ENCODE measurements at regions not wholly inside any gene's neighbourhood (a gene's known extent, or its start where the extent isn't known, plus 50 kb on each side); places are given as distances from the start of the nearest gene placed in this dataset.
A peak's percentile ranks its signal among the peaks of the same experiment; 100 is the strongest.

GRCh38 chr10:81403451-81403850, 471.5 kb upstream of the NRG3 start:
- TF ChIP-seq BRD4 (CRISPR knock-in tag; IDR thresholded peaks at IDR 0.05): no peak
- no peak for TF ChIP-seq MXD1 (CRISPR knock-in tag; IDR thresholded peaks at IDR 0.05)
- intact Hi-C loops (cut with micrococcal nuclease; ENCODE audit: unreplicated experiment) (no loop called here), in situ Hi-C loops (cut with HindIII; ENCODE audit: extremely low pct_ligation_motif_present, low pct_unique_long_range_greater_than_20kb) (no loop called here)
- H3K36me3 ChIP-seq (replicated peaks in 1 of 2; ENCODE audit: control insufficient read depth in 1 of 2, insufficient read depth in 2 of 2, low read length in 2 of 2): no peaks in the 10 kb centered on the region
- no peak overlapping the region for H2AFZ ChIP-seq (ENCODE audit: low read length)
- no peak overlapping the region for H3K4me2 ChIP-seq (ENCODE audit: low read depth, low read length)
- ChIA-PET CTCF (ENCODE audit: low intra/inter-chr PET ratio, low total read pairs) (no interaction called here), POLR2A (no interaction called here)
- no peaks in the 10 kb centered on the region for H3K27me3 ChIP-seq (ENCODE audit: control insufficient read depth in 1 of 2, insufficient read depth in 2 of 2, low read length in 2 of 2)
- H3K27ac ChIP-seq (ENCODE audit: extremely low read length, insufficient read depth, low read length): no peak overlapping the region
- DNase-seq (ENCODE audit: low spot score): no peak
- no peak overlapping the region for H3K4me3 ChIP-seq (replicated peaks in 1 of 3; ENCODE audit: insufficient read depth in 1 of 3, low read depth in 2 of 3, low read length in 3 of 3)
- H3K9ac ChIP-seq (ENCODE audit: insufficient read depth, low read depth, low read length): no peak overlapping the region
- no peak for ATAC-seq
- FAIRE-seq: no peak
- H4K20me1 ChIP-seq (ENCODE audit: insufficient read depth, low read length): no peaks in the 10 kb centered on the region
- no peaks in the 10 kb centered on the region for H3K79me2 ChIP-seq (ENCODE audit: insufficient read depth, low read length)
- no peaks in the 10 kb centered on the region for H3K4me1 ChIP-seq (ENCODE audit: insufficient read depth, low read length)
- H3K9me3 ChIP-seq (ENCODE audit: low read length): peaks cover 66% of the 10 kb centered on the region
- 4% methylated on average over 3 of the region's 3 CpGs for WGBS (ENCODE audit: low lambda C conversion rate)
- no TSS peak for BruUV-seq (replicated peaks)

- in situ Hi-C loops (cut with HindIII; ENCODE audit: extremely low pct_ligation_motif_present, low pct_unique_long_range_greater_than_20kb): no loop called here
- TF ChIP-seq ATF7 (IDR thresholded peaks at IDR 0.05) (peak; percentile 90), ATF7 (CRISPR knock-in tag; IDR thresholded peaks at IDR 0.05) (no peak), MIER3 (CRISPR knock-in tag; IDR thresholded peaks at IDR 0.05; ENCODE audit: borderline replicate concordance) (no peak)
Measured at GRCh38 chr10:81405399-81405798, 469.6 kb upstream of the NRG3 start.

More at GRCh38 chr10:81405399-81405798, 469.6 kb upstream of the NRG3 start:
- ChIA-PET CTCF (ENCODE audit: low intra/inter-chr PET ratio, low total read pairs) (no interaction called here), POLR2A (no interaction called here)
- H3K9ac ChIP-seq (ENCODE audit: insufficient read depth, low read depth, low read length): no peak overlapping the region
- no peak for DNase-seq (ENCODE audit: low spot score)
- no peaks in the 10 kb centered on the region for H3K4me1 ChIP-seq (ENCODE audit: insufficient read depth, low read length)
- FAIRE-seq: no peak
- ATAC-seq: no peak
- no peaks in the 10 kb centered on the region for H3K79me2 ChIP-seq (ENCODE audit: insufficient read depth, low read length)
- no peak overlapping the region for H2AFZ ChIP-seq (ENCODE audit: low read length)
- no peak overlapping the region for H3K4me2 ChIP-seq (ENCODE audit: low read depth, low read length)
- no TSS peak for BruUV-seq (replicated peaks)
- WGBS (ENCODE audit: low lambda C conversion rate): 2% methylated on average over 2 of the region's 2 CpGs
- H3K4me3 ChIP-seq (replicated peaks in 1 of 3; ENCODE audit: insufficient read depth in 1 of 3, low read depth in 2 of 3, low read length in 3 of 3): no peak overlapping the region
- H3K27me3 ChIP-seq (ENCODE audit: control insufficient read depth in 1 of 2, insufficient read depth in 2 of 2, low read length in 2 of 2): no peaks in the 10 kb centered on the region
- H3K9me3 ChIP-seq (ENCODE audit: low read length): peaks cover 64% of the 10 kb centered on the region
- no peak overlapping the region for H3K27ac ChIP-seq (ENCODE audit: extremely low read length, insufficient read depth, low read length)
- intact Hi-C loops (cut with micrococcal nuclease; ENCODE audit: unreplicated experiment): no loop called here
- no peaks in the 10 kb centered on the region for H3K36me3 ChIP-seq (replicated peaks in 1 of 2; ENCODE audit: control insufficient read depth in 1 of 2, insufficient read depth in 2 of 2, low read length in 2 of 2)
- H4K20me1 ChIP-seq (ENCODE audit: insufficient read depth, low read length): no peaks in the 10 kb centered on the region

Data from HepG2 (cell line).